Bone marrow (tissue), 2 donors: ENCODE measurements at regions not wholly inside any gene's neighbourhood (a gene's known extent, or its start where the extent isn't known, plus 50 kb on each side); places are given as distances from the start of the nearest gene placed in this dataset.
"Not testable (repeated sequence)": the region's sequence is repeated elsewhere in the genome, so short reads cannot be mapped to it uniquely, and the experiment has no call there.

Experiments
- DNase-seq, 2 donors: peaks; one replicate each; lab custom pipeline; 2025; lab: John Stamatoyannopoulos, UW

- DNase-seq: no peak
Observed at GRCh38 chr7:25711940-25712339, 440.1 kb upstream of the NFE2L3 start.

DNA sequence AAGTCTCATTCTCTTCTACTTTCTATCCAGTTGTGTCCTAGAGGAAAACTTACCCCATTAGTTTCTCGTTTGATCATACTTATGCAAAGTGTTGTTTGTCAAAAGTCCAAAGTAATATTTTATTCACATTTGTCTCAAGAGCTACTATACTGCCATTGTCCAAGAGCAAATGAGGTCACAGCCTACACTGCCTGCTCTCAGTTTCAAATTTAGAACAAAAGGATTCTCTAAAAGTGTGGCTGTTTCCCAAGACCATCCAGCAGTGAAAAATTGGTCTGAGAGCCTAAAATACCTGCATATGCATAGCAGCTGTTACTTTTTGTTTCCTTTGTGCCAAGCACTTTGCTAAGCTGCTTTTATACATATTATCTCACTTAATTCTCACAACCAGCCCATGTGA is 439.5 kb upstream of the NFE2L3 start:
- no peak for DNase-seq

GRCh38 chr7:25714013-25714412 is 438.0 kb upstream of the NFE2L3 start:
- no peak for DNase-seq

DNA sequence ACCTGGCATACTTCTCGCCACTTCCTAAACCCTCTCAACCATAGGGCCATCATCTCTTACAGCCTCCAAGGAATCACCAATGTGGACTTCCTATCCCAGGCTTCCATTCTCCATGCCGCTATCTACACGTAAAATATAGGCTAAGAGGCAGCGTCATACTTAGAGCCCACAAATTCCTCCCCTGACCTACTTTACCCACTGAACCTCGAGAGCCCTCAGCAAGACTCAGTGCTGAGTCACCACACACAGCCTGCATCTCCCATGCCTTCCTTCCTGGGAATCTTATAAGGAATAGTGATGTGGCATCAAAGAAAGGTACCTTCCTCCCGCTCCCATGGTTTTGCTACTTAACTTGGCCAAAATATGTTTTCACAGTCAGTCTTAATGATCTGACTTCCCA is 435.6 kb upstream of the NFE2L3 start:
- DNase-seq: no peak

- no peak for DNase-seq
Observed at GRCh38 chr7:25718596-25718995, 433.4 kb upstream of the NFE2L3 start.

DNA sequence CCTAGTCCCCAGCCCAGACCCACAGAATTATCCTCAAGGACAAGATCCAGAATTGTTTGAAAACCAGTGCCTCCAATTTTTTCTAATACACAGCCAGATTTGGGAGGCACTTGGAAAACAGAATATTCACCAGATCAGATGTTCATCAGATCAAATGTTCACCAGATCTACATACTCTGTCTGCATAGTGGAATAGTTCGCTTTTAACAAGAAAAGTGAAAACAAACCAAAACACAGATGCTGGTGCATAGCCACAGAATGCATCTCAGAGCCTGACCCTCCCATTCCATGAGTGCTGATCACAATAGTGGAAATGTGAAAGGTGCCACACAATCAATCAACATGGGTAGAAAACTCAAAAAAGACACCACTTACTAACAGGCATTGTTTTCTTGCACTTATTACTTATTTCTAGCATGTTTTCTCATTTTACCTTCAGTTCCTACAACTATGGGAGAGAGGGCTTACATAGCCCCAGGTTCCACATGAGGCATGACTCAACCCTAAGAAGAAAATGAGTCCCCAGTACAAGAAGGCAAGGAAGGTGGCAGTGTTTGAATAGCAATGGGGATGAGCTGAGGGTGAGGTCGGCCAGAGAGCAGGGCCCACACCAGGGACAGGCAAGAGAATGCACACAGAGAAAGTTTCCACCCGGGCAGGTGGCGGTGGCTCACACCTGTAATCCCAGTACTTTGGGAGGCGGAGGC is 432.7 kb upstream of the NFE2L3 start:
- no peak for DNase-seq

DNA sequence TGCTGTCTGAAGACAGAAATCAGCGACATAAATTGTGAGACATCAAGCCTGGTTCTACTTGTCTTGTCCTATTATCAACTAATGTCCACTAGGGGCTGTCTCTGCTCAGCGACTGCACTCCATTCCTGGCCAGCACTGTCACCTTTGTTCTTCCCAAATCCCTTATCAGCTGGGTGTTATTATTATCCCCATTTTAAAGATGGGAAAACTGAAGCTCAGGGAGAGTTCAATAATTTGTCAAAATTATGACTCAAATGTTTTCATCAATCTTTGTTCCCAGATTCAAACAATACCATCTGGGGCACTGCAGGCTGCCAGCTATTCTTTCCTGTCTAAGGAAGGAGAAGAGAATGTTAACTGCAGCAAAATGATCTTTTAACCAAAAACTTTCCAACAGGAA is 431.6 kb upstream of the NFE2L3 start:
- no peak for DNase-seq

DNA sequence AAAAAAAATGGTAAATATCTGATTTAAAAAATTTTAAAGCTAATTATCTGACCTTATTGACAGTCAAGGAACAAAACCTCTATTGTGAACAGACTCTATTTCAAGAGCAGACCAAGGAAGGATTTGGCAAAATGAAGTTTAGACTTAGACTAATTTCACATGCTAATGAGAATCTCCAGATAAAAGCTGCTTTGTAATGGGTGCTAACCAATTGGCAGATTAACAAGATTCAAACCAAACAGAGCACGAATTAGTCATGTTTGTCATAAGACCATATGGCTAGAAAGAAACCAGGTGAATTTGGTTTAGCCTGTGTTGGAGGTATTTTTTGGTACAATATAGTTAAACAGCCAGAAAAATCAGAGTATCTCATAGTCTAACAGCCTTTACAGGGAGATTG is 429.1 kb upstream of the NFE2L3 start:
- no peak for DNase-seq

DNA sequence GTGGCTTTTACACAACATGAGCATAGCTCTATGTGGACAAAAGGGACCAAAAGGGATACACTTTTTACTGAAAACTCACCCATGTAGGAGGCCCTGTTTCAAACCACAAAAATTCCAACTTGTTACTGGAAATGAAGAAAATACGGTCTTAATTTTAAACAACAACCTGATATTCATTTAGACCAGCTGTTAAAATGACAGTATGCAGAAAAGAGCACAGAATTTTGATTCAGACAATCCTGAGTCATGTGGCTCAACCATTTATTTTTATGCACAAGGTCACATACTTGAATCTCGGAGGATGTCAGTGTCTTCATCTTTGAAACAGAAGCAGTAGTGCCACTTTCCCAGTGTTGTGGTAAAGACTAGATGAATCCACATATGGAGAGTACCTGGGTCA is 426.5 kb upstream of the NFE2L3 start:
- no peak for DNase-seq

- DNase-seq: no peak
Observed at GRCh38 chr7:25726170-25726780, 425.7 kb upstream of the NFE2L3 start.

DNA sequence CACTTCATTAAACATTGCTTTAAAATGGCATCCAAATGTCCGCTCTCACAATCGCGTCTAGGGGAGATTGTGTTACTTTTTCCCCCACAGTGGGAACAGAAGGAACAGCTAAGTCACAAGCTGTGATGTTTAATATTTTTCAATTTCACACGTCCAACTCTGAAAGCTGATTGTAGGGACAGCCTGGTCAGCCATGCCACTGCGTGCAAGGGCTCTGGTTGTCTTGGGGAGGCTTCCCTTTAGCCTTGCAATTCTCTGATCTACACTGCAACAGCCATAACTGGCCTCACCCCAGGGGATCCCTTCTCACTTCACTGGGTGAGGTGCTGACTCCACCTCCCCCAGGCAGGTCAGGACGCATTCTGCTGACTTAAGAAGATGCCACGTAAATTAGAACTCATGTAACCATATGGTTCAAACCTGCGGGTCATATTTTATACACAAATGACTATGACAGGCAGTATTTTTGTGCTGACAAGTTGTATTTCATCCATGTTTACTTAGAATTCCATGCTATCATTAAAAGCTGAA is 425.2 kb upstream of the NFE2L3 start:
- DNase-seq: no peak

DNA sequence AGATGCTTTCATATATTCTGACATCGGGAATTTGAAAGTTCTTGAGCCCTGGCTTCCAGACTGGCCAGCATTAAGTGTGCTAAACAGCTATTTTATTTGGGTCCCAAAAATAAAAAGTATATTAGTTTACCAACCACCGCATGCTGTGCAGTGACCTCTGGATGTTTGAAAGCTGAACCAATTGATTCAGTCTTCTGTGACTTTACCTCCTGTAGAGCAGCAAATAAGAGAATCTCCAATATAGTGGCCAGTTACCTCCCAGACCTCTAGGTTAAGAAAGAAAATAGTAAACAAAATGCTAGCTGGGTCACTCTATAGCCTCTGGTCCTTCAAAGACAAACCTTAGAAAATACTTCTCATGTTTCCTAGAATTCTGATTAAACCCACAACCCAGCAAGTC is 424.6 kb upstream of the NFE2L3 start:
- no peak for DNase-seq

DNA sequence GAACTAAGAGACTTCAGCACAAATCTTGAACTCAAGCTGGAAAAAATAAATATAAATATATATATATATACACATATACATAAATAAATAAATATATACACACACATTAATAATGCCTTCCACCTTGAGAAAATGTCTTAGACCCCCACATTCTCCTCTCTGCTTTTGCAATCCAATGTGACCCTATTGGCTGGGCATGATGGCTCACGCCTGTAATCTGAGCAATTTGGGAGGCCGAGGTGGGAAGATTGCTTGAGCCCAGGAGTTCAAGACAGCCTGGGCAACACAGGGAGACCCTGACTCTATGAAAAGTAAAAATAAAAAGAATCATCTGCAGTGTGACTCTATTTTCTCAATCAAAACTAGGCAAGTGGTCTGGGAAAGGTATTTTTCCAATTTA is 424.1 kb upstream of the NFE2L3 start:
- no peak for DNase-seq

GRCh38 chr7:25731068-25731845 is 420.7 kb upstream of the NFE2L3 start:
- no peak for DNase-seq

GRCh38 chr7:25731846-25732245 is 420.2 kb upstream of the NFE2L3 start:
- DNase-seq: no peak

GRCh38 chr7:25732766-25733217 is 419.2 kb upstream of the NFE2L3 start:
- no peak for DNase-seq

DNA sequence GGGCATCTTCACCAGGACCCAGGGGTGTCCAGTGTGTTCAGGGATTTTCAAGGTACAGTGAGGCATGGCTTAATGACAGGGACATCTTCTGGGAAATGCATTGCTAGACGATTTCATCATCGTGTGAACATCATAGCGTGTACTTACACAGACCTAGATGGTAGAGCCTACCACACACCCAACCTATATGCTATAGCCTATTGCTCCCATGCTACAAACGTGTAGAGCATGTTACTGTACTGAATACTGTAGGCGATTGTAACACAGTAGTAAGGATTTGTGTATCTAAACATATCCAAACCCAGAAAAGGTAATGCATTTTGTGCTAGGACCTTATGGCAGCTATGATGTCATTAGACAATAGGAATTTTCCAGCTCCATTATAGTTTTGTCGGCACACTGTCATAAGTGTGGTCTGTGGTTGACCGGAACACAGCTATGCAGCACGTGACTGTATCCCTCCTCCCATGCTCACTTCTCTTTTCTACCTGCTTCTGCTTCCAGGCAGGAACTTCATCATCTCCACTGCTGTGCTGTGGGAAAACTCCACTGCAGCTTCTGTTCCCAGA is 416.2 kb upstream of the NFE2L3 start:
- no peak for DNase-seq

GRCh38 chr7:25738528-25738927 is 413.5 kb upstream of the NFE2L3 start:
- no peak for DNase-seq

GRCh38 chr7:25739143-25739542 is 412.9 kb upstream of the NFE2L3 start:
- DNase-seq: no peak

- DNase-seq: no peak
Observed at GRCh38 chr7:25742316-25742715, 409.7 kb upstream of the NFE2L3 start.

DNA sequence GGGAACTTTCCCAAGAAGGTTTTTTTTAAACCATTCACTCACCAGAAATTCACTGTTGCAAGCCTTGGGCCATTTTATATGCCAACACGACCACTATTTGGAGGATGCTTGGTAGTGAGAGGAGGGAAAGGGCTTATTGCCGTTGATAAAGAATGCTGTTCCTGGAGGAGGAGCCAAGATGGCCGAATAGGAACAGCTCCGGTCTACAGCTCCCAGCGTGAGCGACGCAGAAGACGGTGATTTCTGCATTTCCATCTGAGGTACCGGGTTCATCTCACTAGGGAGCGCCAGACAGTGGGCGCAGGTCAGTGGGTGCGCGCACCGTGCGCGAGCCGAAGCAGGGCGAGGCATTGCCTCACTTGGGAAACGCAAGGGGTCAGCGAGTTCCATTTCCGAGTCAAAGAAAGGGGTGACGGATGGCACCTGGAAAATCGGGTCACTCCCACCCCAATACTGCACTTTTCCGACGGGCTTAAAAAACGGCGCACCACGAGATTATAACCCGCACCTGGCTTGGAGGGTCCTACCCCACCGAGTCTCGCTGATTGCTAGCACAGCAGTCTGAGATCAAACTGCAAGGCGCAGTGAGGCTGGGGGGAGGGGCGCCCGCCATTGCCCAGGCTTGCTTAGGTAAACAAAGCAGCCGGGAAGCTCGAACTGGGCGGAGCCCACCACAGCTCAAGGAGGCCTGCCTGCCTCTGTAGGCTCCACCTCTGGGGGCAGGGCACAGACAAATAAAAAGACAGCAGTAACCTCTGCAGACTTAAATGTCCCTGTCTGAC is 408.1 kb upstream of the NFE2L3 start:
- DNase-seq: not testable (repeated sequence)
